NCI-H345 treated with DMSO at 0.1 percent for 48 hours (cell line): ENCODE measurements at regions not wholly inside any gene's neighbourhood (a gene's known extent, or its start where the extent isn't known, plus 50 kb on each side); places are given as distances from the start of the nearest gene placed in this dataset.

Experiments used
- DNase-seq: peaks from one replicate; lab custom pipeline; 2025; ENCODE audit not compliant: unreplicated experiment; lab: John Stamatoyannopoulos, UW

DNA sequence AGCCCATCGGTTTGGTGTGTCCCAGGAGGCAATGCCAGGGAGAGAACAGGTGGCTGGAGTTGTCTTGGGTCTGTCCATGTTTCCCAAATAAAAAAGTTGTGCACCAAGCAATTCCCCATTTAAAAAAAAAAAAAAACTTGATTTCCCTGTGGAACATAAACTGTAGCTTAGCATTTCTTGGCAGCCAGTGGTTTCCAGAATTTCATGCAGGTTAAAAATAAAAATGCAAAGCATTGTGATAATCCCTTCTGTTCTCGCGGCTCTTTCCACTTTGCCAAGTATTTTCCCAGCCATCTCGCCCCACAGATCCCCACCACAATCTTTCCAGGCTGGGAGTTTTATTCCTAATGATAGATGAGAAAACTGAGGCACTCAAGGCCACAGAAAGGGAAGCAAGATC is 51.4 kb upstream of the MSX1 start:
- DNase-seq: no peak

- no peak for DNase-seq
Measured at GRCh38 chr4:4805887-4806286, 53.6 kb upstream of the MSX1 start.

- DNase-seq: no peak
Measured at GRCh38 chr4:4803912-4804296, 55.6 kb upstream of the MSX1 start.

DNA sequence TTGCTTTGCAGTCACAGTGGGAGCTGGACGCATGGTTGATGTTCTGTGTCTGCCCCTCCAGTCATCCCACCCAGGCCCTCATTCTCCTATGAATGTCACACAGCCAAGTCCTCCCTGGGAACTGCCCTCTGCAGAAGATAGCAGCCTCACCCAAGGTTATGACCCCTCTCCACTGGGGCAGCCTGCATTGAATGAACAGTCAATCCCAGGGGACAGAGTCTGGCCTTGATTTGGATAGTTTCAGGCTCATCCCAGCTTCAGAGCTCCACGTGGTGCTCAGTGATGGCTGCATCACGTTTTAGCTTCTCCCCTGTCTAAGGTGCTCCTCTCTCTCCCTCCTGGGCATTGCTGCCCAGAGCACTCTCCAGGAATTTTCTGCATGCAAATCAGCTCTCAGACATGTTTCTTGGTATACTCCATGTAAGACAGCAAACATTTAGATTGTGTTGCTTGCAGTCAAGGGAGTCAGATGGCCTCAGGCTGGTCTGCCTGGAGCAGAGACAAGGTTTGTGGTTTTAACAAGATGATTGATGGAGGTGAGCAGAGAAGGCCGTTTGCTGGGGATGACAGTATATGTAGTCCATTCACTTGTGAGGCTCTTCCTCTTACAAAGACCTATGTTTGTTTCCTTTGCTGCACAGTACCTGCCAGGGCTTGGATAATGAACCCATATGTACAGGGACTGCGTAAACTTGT is 56.1 kb upstream of the MSX1 start:
- DNase-seq: no peak

DNA sequence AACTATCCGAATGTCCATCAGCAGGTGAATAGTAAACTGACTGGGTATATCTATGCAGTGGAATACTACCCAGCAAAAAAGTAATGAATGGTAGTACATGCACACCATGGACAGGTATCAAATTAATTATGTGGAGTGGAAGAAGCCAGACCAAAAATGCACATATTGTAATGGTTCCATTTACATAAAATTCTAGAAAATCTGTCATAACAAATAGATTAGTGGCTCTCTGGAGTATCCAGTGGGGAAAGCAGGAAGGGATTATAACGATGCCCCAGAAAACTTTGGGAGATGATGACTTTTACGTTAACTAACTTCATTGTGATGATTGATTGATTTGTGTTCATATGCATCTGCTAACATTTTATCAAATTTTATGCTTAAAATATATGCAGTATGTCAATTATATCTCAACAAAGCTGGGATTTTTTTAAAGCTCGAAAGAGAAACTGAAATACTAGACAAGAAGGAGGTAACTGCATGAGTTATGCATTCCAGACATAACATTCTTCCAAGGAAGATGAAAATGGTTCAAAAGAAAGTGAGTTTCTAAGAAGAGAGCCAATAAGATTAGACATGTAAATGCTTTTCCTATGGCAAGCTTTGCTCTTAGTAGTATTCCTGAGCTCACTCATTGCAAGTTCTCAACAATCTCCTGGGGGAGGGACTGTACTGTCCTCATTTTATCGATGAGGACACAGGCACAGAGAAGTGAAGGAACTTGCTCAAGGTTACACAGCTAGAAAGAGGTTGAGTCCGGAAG is 58.6 kb upstream of the MSX1 start:
- DNase-seq: no peak

DNA sequence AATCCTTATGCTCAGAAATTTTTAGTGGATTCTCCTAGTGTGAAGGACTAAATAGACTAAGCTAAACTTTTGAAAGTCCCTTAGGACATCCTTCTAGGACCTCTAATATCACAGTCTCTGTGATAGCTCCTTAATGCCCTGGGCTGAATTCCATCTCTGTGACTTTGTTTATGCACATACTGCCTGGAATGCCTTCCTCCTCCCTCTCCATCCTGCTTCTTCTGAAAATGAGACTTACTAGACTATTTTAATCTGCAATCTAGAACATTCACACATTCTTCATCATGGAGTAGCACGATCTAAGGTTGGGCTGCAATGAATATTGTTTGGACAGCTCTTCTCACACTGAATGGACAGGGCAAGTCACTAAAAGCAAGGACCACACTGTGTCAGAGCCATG is 65.0 kb upstream of the MSX1 start:
- DNase-seq: no peak

DNA sequence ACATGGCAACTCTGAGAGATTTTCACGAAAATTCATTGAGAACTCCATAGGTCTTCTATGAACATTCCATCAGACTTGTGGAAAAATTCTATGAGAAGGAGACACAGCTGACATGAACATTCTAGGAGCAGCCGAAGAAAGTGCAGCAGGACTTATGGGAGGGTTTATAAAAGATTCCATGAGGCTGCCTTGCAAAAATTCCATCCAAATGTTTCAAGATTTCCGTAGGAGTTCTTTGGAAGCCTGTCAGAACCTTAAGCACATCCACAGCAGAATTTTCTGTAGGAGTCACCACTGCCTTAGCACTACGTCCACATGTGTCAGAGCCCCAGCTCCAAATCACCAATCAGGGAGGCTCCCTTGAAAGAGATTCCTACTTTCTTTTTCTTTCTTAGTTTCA is 67.0 kb upstream of the MSX1 start:
- DNase-seq: no peak

DNA sequence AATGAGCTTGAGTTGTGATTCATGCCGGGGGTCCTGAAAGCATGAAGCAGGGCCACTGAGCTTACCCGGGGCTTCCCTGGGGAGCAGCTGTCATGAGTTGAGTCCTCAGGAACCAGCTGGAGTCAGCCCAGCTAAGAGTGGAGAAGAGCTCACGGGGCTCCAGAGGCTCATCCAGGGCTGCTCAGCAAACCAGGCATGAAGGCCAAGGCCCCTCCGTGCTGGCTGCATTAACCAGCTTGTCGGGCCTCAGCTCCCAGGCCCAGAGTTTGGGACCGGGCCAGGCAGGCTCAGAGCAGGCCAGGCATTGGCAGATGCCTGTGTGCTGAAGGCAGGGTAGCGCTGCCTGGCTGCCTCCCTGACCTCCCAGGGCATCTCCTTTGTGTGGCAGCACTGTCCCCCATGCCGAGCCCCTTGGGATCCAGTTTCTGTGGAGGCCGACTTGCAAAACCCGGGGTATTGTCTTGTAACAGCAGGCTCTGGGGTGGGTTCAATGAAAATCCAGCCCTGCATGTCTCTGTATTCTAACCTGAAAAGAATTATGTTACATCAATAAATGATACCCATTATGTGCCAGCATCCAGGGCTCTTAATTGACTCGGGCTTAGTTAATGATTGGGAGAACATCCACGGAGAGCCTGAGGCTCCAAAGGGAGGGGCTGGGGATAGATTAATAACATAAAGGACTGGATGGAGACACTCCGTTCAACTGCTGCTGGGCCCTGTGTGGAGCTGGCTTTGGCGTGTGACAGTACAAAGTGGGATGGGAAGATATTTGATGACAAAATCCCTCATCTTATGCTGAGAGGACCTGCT is 68.0 kb upstream of the MSX1 start:
- peak; percentile 30 for DNase-seq

GRCh38 chr4:4789462-4789861 is 70.0 kb upstream of the MSX1 start:
- no peak for DNase-seq

- no peak for DNase-seq
Measured at GRCh38 chr4:4788573-4788972, 70.9 kb upstream of the MSX1 start.

- DNase-seq: no peak
Measured at GRCh38 chr4:4787421-4787820, 72.0 kb upstream of the MSX1 start.

DNA sequence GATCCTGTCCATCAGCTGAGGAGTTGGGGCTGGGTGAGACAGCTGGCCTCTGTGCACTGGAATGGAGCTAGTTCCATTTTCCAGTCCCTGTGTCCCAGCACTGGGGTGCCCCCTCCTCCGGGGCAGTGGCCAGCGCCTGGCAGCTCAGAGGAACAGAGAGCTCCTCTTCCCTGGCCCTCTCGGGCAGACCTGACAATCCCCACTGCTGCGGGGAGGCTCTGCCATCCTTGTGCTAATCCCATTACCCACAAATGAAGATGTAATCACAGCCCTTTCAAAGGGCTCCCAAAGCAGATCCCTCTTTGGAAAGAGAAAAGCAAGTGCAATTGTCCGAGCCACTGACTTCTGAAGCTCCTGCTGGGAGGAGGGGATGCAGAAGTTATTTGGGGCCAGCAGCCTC is 75.1 kb upstream of the MSX1 start:
- DNase-seq: no peak

DNA sequence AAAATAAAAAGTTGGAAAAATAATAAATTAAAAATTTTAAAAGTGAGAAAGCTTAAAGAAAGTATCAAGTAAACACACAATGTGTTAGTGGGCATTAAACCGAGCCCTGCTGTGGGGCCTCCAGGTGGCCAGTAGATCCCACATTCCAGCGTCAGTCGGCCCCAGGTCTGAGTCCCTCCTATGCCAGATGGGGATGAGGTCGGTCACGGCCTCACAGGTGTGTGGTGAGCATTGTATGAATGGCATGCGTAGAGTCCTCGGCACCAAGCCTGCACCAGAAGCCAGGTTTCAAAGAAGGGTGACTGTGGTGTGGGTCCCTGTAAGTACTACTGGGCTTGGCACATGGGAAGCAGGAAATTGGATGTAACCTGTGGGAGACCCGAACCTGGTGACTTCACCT is 75.6 kb upstream of the MSX1 start:
- no peak for DNase-seq

DNA sequence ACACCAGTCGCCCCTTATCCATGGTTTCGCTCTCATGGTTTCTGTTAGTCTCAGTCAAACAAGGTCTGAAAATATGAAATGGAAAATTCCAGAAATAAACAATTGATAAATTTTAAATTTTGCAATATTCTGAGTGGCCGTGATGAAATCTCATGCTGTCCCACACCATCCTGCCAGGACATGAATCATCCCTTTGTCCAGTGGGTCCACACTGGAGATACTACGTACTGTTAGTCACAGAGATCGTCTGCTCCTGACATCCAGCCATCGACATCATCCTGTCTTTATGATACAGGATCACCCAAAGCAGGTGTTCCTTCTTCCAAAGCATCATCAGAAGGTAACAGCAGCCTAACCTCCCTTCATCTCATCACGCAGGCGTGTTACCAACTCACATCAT is 76.5 kb upstream of the MSX1 start:
- DNase-seq: no peak

DNA sequence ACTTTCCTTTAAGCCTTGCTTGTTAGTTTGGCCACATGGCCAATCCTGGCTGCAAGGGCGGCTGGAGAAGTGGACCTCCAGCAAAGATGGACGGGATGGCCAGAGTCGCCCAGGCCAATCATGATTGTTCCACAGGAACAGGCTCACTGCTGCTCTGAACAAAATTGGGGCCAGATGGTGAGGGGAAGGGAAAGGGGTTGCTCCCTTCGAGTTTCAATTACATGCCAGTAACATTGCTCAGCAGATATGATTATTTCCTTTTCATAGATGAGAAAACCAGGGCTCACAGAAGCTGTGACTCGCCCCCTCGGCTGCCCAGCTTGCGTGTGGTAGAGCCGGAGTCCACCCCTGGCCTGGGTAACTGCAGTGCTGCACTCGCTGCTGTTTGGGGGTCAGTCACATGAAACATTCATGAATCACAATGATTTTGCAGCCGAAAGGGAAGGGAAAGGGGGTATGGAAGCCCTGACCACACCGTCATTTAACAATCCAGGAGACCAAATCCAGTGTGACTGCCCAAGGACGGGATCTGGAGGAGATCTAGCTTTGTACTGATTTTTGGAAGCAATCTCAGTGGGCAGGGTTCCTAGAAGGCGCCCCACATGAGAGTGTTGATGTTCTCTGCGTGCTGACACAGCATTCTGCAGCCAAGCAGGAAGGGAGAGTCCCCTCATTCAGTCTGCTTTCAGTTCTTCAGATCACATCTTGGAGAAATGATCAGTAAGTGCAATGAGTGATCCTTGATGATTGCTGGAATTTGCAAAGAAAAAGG is 77.3 kb upstream of the MSX1 start:
- no peak for DNase-seq

- DNase-seq: no peak
Measured at GRCh38 chr4:4780729-4781244, 78.7 kb upstream of the MSX1 start.

- DNase-seq: no peak
Measured at GRCh38 chr4:4779486-4779885, 80.0 kb upstream of the MSX1 start.

DNA sequence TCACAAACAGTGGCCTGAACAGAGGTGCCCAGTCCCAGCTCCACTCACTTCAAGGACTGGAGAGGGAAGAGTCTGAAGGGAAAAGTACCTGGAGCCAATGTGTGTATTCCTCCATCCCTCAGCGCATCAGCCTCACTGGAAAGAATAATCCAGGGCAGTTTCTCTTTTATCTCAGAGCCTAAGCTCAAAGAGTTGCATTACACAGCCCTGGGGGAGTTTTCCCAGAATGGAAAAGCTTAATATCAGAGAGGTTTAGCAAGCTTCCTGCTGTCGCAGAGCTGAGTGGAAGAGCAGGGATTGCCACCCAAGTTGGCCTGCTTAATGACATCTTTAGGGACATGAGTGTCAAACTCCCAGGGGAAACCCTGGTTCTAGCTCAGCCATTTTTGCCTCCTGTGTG is 80.4 kb upstream of the MSX1 start:
- DNase-seq: no peak

DNA sequence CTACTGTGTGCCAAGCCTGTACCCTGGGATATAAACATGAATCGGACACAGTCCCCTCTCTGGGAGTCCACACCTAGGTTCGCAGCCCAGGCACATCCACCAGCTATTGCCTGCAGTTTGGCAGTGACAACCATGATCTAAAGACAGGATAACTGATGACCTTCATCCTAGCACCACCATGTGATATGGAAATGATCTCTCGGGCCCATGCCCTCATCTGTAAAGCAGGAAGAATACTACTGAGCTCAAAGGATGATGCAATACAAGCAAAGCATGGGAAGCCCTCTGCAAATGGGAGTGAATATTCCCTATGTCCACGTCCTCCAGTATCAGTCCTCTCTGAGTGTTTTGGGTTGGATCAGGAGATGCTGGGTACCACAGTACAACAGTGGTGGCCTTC is 80.9 kb upstream of the MSX1 start:
- DNase-seq: no peak

- DNase-seq: no peak
Measured at GRCh38 chr4:4776934-4777333, 82.5 kb upstream of the MSX1 start.

DNA sequence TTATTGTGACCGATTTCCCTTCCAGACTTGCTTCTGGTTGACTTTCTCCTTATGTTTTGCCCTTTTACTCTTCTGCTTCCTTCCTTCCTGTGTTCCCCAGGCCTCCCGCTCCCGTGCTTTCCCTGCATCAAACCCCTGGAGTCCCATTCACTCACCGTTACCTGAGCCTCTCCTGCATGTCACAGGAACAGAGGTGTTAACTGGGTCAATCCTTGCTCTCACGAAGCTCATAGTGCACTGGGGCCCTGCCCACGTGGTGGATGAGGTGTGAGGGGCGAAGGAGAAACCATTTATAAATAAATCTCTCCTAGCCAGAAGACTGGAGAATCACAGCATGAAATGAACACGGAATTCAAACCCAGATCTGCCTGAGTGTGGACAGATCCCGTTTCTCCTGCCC is 83.1 kb upstream of the MSX1 start:
- DNase-seq: no peak
